HCT116 (cell line): ENCODE measurements at regions not wholly inside any gene's neighbourhood (a gene's known extent, or its start where the extent isn't known, plus 50 kb on each side); places are given as distances from the start of the nearest gene placed in this dataset.

Source experiments
- ATAC-seq: fragments of 200-7000 bp; cut with Tn5 transposase; 2 replicates; pipeline ENCODE4 v1.9.1; 2020; ENCODE audit warnings: mild to moderate bottlenecking, moderate library complexity
- BruUV-seq: library from RNA; stranded (reverse); fragments of 400-500 nt; replicated peaks from 2 replicates; lab custom pipeline; 2021; lab: Mats Ljungman, UMichigan
- CTCF ChIA-PET: fragments of 300-600 bp; sonication (Branson Sonifier 250); formaldehyde crosslinking; loops from one replicate; lab custom pipeline; 2021; ENCODE audit warnings: antibody characterized with exemption; lab: Charles Lee
- POLR2A ChIA-PET: fragments of 300-600, 350-600 bp; sonication (Branson Sonifier 250); formaldehyde crosslinking; loops from one replicate; lab custom pipeline; 2021; ENCODE audit warnings: antibody characterized with exemption; lab: Charles Lee
- RAD21 ChIA-PET, 2 experiments: fragments of 300-600 bp; sonication (Branson Sonifier 250); formaldehyde crosslinking; loops; one replicate each; lab custom pipeline; 2023; ENCODE audit warnings: low total read pairs in 2 of 2; ENCODE audit not compliant: uncharacterized antibody in 2 of 2, unreplicated experiment in 2 of 2, low non-redundant PET in 1 of 2; lab: Charles Lee
- DNase-seq: peaks from one replicate; pipeline ENCODE4 v3.0.0-alpha.2; 2010; ENCODE audit warnings: low read depth, low spot score
- H2AFZ ChIP-seq: fragments of 200-600 bp; shearing (Covaris generic), sonication (generic); 2 replicates; pipeline ENCODE4 v1.6.1; 2017; ENCODE audit warnings: low read depth, mixed run types, mixed read lengths, antibody characterized with exemption, low read length; ENCODE audit not compliant: poor library complexity, severe bottlenecking
- H3K27ac ChIP-seq: 2 replicates; pipeline ENCODE4 v1.5.1; 2012; ENCODE audit warnings: low read depth, low read length
- H3K27me3 ChIP-seq: fragments of 200-600 bp; sonication (generic); 2 replicates; pipeline ENCODE4 v1.6.1; 2016; ENCODE audit warnings: mixed run types, low read length, mixed read lengths; ENCODE audit not compliant: insufficient read depth
- H3K36me3 ChIP-seq, 2 experiments: fragments of 200-500 bp in 1 of 2; fragments of 200-600 bp in 1 of 2; sonication (Bioruptor generic) in 1 of 2; sonication (generic) in 1 of 2; 2 replicates each; pipeline versions ENCODE4 v1.5.1 to v1.6.1; 2014 to 2016; ENCODE audit warnings: low read length in 2 of 2, inconsistent platforms in 1 of 2, mixed read lengths in 1 of 2, mixed run types in 1 of 2; ENCODE audit not compliant: insufficient read depth in 2 of 2, control insufficient read depth in 1 of 2
- H3K4me1 ChIP-seq, 2 experiments: fragments of 200-600 bp in 1 of 2; sonication (generic) in 1 of 2; 2 replicates each; pipeline versions ENCODE4 v1.5.1 to v1.6.1; 2012 to 2017; ENCODE audit warnings: low read length in 2 of 2, inconsistent platforms in 1 of 2, mild to moderate bottlenecking in 1 of 2, mixed read lengths in 1 of 2, mixed run types in 1 of 2, moderate library complexity in 1 of 2; ENCODE audit not compliant: insufficient read depth in 2 of 2, control insufficient read depth in 1 of 2
- H3K4me2 ChIP-seq: fragments of 200-600 bp; sonication (generic); 2 replicates; pipeline ENCODE4 v1.6.1; 2017; ENCODE audit warnings: mixed run types, low read length, mixed read lengths
- H3K4me3 ChIP-seq, 2 experiments: fragments of 200-600 bp in 1 of 2; sonication (generic) in 1 of 2; replicated peaks in 1 of 2; 2 replicates each; pipeline ENCODE4 v1.5.1; 2011 to 2016; ENCODE audit warnings: low read length in 2 of 2, control low read depth in 1 of 2, low read depth in 1 of 2, mild to moderate bottlenecking in 1 of 2, mixed read lengths in 1 of 2, mixed run types in 1 of 2
- H3K79me2 ChIP-seq: fragments of 200-600 bp; sonication (generic); 2 replicates; pipeline ENCODE4 v1.6.1; 2017; ENCODE audit warnings: mild to moderate bottlenecking, mixed run types, low read length, moderate library complexity, mixed read lengths; ENCODE audit not compliant: insufficient read depth
- H3K9ac ChIP-seq: fragments of 200-600 bp; sonication (generic); 2 replicates; pipeline ENCODE4 v1.6.1; 2016; ENCODE audit warnings: low read length, mixed read lengths
- H3K9me2 ChIP-seq: fragments of 200-600 bp; sonication (generic), shearing (Covaris generic); 2 replicates; pipeline ENCODE4 v1.6.1; 2017; ENCODE audit warnings: mixed run types, mild to moderate bottlenecking, moderate library complexity; ENCODE audit not compliant: insufficient read depth
- H3K9me3 ChIP-seq, 2 experiments: fragments of 200-500 bp in 1 of 2; fragments of 200-600 bp in 1 of 2; sonication (Bioruptor generic) in 1 of 2; sonication (generic) in 1 of 2; 2 replicates each; pipeline ENCODE4 v1.6.1; 2014 to 2017; ENCODE audit warnings: low read length in 2 of 2, mixed read lengths in 2 of 2, inconsistent platforms in 1 of 2, low read depth in 1 of 2, mild to moderate bottlenecking in 1 of 2, mixed run types in 1 of 2, moderate library complexity in 1 of 2; ENCODE audit not compliant: control insufficient read depth in 1 of 2, insufficient read depth in 1 of 2
- H4K20me1 ChIP-seq: fragments of 200-600 bp; sonication (generic), shearing (Covaris generic); 2 replicates; pipeline ENCODE4 v1.6.1; 2017; ENCODE audit warnings: mixed run types, mild to moderate bottlenecking, moderate library complexity; ENCODE audit not compliant: insufficient read depth
- ATF3 ChIP-seq: IDR thresholded peaks from 2 replicates; pipeline ENCODE4 v1.6.1; 2012
- CBX3 ChIP-seq: IDR thresholded peaks from 2 replicates; pipeline ENCODE4 v1.6.1; 2012; ENCODE audit warnings: low read depth
- CEBPB ChIP-seq: IDR thresholded peaks from 2 replicates; pipeline ENCODE4 v1.6.1; 2012; ENCODE audit warnings: low read depth
- JUND ChIP-seq: IDR thresholded peaks from 2 replicates; pipeline ENCODE4 v1.6.1; 2012
- POLR2A ChIP-seq: IDR thresholded peaks from 2 replicates; pipeline ENCODE4 v1.7.0; 2011; ENCODE audit warnings: borderline replicate concordance; ENCODE audit not compliant: insufficient read depth, insufficient read length; ENCODE audit errors: extremely low read depth
- POLR2AphosphoS5 ChIP-seq: IDR thresholded peaks from 2 replicates; pipeline ENCODE4 v1.6.1; 2011; ENCODE audit warnings: mild to moderate bottlenecking, low read depth, low read length, moderate library complexity
- SIN3A ChIP-seq: IDR thresholded peaks from 2 replicates; pipeline ENCODE4 v1.6.1; 2012; ENCODE audit warnings: low read depth
- SRF ChIP-seq: IDR thresholded peaks from 2 replicates; pipeline ENCODE4 v1.6.1; 2012; ENCODE audit warnings: low read depth
- ZNF274 ChIP-seq: fragments of 200-500 bp; sonication (Bioruptor generic); IDR thresholded peaks from 2 replicates; pipeline ENCODE4 v1.6.1; 2014; ENCODE audit warnings: mild to moderate bottlenecking, low read depth, low read length, inconsistent platforms
- intact Hi-C: fragments of 100-400 bp; cut with micrococcal nuclease; formaldehyde crosslinking; loops from 2 replicates; pipeline ENCODE4 v1.10.0; 2022
- TF ChIP-seq, protein P1 (sequence below): IDR thresholded peaks from 2 replicates; pipeline ENCODE4 v1.6.1; 2011; ENCODE audit warnings: mild to moderate bottlenecking, low read length, moderate library complexity; ENCODE audit not compliant: insufficient replicate concordance; ENCODE audit errors: extremely low read depth
- TF ChIP-seq, protein P2 (sequence below), 3 experiments: fragments of 200-600 bp in 1 of 3; sonication (generic) in 1 of 3; IDR thresholded peaks in 2 of 3; conservative IDR thresholded peaks in 1 of 3; 2 replicates each; pipeline ENCODE4 v1.5.1; 2012 to 2017; ENCODE audit warnings: low read depth in 2 of 3, low read length in 2 of 3, antibody characterized with exemption in 1 of 3, borderline replicate concordance in 1 of 3, control low read depth in 1 of 3, mild to moderate bottlenecking in 1 of 3, mixed read lengths in 1 of 3, mixed run types in 1 of 3, moderate library complexity in 1 of 3; ENCODE audit not compliant: insufficient read depth in 1 of 3

GRCh38 chr5:116772152-116772501, 197.5 kb upstream of the SEMA6A start:
- BruUV-seq: no TSS peak
- Histone ChIP-seq H3K36me3 (no peaks in the 10 kb centered on the region), H3K9ac (no peak overlapping the region), H3K79me2 (no peaks in the 10 kb centered on the region), H3K9me3 (no peaks in the 10 kb centered on the region), H3K4me1 (no peaks in the 10 kb centered on the region), H3K27me3 (no peaks in the 10 kb centered on the region), H2AFZ (no peak overlapping the region), H3K9me2 (no peaks in the 10 kb centered on the region), H4K20me1 (no peaks in the 10 kb centered on the region), H3K4me3 (no peak overlapping the region), H3K4me2 (no peak overlapping the region), H3K27ac (no peak overlapping the region)
- intact Hi-C loops: no loop called here
- TF ChIP-seq, protein P1, sequence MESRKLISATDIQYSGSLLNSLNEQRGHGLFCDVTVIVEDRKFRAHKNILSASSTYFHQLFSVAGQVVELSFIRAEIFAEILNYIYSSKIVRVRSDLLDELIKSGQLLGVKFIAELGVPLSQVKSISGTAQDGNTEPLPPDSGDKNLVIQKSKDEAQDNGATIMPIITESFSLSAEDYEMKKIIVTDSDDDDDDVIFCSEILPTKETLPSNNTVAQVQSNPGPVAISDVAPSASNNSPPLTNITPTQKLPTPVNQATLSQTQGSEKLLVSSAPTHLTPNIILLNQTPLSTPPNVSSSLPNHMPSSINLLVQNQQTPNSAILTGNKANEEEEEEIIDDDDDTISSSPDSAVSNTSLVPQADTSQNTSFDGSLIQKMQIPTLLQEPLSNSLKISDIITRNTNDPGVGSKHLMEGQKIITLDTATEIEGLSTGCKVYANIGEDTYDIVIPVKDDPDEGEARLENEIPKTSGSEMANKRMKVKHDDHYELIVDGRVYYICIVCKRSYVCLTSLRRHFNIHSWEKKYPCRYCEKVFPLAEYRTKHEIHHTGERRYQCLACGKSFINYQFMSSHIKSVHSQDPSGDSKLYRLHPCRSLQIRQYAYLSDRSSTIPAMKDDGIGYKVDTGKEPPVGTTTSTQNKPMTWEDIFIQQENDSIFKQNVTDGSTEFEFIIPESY: no peak
- no peak for TF ChIP-seq CEBPB
- TF ChIP-seq POLR2A: no peak
- TF ChIP-seq ATF3: no peak
- TF ChIP-seq CBX3: no peak
- TF ChIP-seq POLR2AphosphoS5: no peak
- TF ChIP-seq SRF: no peak
- no peak for TF ChIP-seq JUND
- TF ChIP-seq ZNF274: no peak
- TF ChIP-seq, protein P2, sequence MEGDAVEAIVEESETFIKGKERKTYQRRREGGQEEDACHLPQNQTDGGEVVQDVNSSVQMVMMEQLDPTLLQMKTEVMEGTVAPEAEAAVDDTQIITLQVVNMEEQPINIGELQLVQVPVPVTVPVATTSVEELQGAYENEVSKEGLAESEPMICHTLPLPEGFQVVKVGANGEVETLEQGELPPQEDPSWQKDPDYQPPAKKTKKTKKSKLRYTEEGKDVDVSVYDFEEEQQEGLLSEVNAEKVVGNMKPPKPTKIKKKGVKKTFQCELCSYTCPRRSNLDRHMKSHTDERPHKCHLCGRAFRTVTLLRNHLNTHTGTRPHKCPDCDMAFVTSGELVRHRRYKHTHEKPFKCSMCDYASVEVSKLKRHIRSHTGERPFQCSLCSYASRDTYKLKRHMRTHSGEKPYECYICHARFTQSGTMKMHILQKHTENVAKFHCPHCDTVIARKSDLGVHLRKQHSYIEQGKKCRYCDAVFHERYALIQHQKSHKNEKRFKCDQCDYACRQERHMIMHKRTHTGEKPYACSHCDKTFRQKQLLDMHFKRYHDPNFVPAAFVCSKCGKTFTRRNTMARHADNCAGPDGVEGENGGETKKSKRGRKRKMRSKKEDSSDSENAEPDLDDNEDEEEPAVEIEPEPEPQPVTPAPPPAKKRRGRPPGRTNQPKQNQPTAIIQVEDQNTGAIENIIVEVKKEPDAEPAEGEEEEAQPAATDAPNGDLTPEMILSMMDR (IDR thresholded peaks at IDR 0.05 in 2 of 3, conservative IDR thresholded peaks at IDR 0.05 in 1 of 3; ENCODE audit: borderline replicate concordance in 1 of 3, insufficient read depth in 1 of 3, low read depth in 2 of 3, low read length in 2 of 3): no peak
- no peak for TF ChIP-seq SIN3A
- DNase-seq: no peak
- ChIA-PET POLR2A (no interaction called here), RAD21 (no interaction called here), CTCF (no interaction called here)
- ATAC-seq: no peak
